Natural killer cell (primary cell): ENCODE measurements at regions not wholly inside any gene's neighbourhood (a gene's known extent, or its start where the extent isn't known, plus 50 kb on each side); places are given as distances from the start of the nearest gene placed in this dataset.

Experiments used
- ATAC-seq, 3 donors: fragments of 150-1000 bp in 2 of 3; fragments of 200-7000 bp in 1 of 3; cut with Tn5 transposase; 1 replicate in 1 of 3; 2 replicates in 2 of 3; pipeline ENCODE4 v1.10.0; 2021; ENCODE audit warnings: mild to moderate bottlenecking in 2 of 3, moderate library complexity in 2 of 3
- DNase-seq, 2 donors: peaks; one replicate each; pipeline versions ENCODE4 v3.0.0 to v3.0.0-alpha.2; 2013 to 2021; ENCODE audit warnings: mixed read lengths in 1 of 2
- H3K27ac ChIP-seq: one replicate; pipeline ENCODE4 v1.5.1; 2013; ENCODE audit warnings: mild to moderate bottlenecking, low read length
- H3K27me3 ChIP-seq: one replicate; pipeline ENCODE4 v1.6.1; 2013; ENCODE audit warnings: low read length; ENCODE audit not compliant: control insufficient read depth, insufficient read depth
- H3K36me3 ChIP-seq: one replicate; pipeline ENCODE4 v1.6.1; 2013; ENCODE audit warnings: low read length; ENCODE audit not compliant: control insufficient read depth, insufficient read depth
- H3K4me1 ChIP-seq: one replicate; pipeline ENCODE4 v1.6.1; 2013; ENCODE audit warnings: low read length; ENCODE audit not compliant: control insufficient read depth, insufficient read depth
- H3K4me3 ChIP-seq: one replicate; pipeline ENCODE4 v1.5.1; 2013; ENCODE audit warnings: low read length
- H3K9me3 ChIP-seq: one replicate; pipeline ENCODE4 v1.6.1; 2013; ENCODE audit warnings: low read length; ENCODE audit not compliant: control insufficient read depth, insufficient read depth
- H3K27ac Mint-ChIP-seq, 2 donors: one replicate each; pipeline ENCODE4 v1.8.0; 2022; ENCODE audit warnings: mild to moderate bottlenecking in 2 of 2, mixed read lengths in 2 of 2, moderate library complexity in 1 of 2
- H3K27me3 Mint-ChIP-seq, 2 donors: one replicate each; pipeline ENCODE4 v1.8.0; 2022; ENCODE audit warnings: low read depth in 2 of 2, mixed read lengths in 2 of 2
- H3K36me3 Mint-ChIP-seq: one replicate; pipeline ENCODE4 v1.8.0; 2022; ENCODE audit warnings: mixed read lengths
- H3K4me1 Mint-ChIP-seq, 2 donors: one replicate each; pipeline ENCODE4 v1.8.0; 2022; ENCODE audit warnings: mixed read lengths in 2 of 2
- H3K4me3 Mint-ChIP-seq: one replicate; pipeline ENCODE4 v1.8.0; 2022; ENCODE audit warnings: mild to moderate bottlenecking, moderate library complexity, mixed read lengths
- H3K9me3 Mint-ChIP-seq, 2 donors: one replicate each; pipeline ENCODE4 v1.8.0; 2022; ENCODE audit warnings: mixed read lengths in 2 of 2
- WGBS: methylation state at CpG from one replicate; pipeline ENCODE4 v1.1.7; 2013; ENCODE audit warnings: missing lambda C conversion rate; ENCODE audit not compliant: insufficient coverage; 5-methylcytosine and 5-hydroxymethylcytosine counted together
- intact Hi-C: fragments of 100-400 bp; cut with micrococcal nuclease; formaldehyde crosslinking; loops from one replicate; pipeline ENCODE4 v1.14.2; 2022
- TF ChIP-seq, protein P1 (sequence below): fragments of 200-600 bp; IDR thresholded peaks from one replicate; pipeline ENCODE4 v1.8.0; 2022; ENCODE audit warnings: antibody characterized with exemption

DNA sequence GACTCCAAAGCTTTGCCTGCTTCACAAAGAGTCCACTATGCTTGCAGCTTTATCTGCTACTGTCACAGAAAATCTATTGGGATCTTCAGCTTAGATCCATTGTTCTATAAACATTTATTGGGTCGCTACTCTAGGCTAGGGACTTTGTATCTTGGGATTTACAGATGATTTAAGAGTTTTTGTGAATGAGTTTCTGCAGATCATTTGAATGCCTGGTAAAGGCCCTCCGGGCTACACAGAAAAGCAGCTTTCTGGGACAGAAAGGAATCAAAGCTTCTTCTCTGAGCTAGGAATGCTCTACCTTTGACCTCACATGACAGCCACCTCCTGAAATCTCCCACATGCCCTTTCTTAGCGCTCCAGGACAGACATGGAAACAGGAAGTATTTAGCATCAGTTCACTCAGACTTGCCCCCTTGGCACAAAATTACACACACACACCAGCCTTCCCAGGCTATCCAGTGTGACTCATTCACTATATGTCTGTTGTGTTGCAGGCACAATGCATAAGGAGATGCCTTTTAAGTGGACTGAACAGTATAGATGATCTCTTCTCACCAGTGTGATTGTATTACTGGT, 492.4 kb downstream of the DACH1 start:
- TF ChIP-seq, protein P1, sequence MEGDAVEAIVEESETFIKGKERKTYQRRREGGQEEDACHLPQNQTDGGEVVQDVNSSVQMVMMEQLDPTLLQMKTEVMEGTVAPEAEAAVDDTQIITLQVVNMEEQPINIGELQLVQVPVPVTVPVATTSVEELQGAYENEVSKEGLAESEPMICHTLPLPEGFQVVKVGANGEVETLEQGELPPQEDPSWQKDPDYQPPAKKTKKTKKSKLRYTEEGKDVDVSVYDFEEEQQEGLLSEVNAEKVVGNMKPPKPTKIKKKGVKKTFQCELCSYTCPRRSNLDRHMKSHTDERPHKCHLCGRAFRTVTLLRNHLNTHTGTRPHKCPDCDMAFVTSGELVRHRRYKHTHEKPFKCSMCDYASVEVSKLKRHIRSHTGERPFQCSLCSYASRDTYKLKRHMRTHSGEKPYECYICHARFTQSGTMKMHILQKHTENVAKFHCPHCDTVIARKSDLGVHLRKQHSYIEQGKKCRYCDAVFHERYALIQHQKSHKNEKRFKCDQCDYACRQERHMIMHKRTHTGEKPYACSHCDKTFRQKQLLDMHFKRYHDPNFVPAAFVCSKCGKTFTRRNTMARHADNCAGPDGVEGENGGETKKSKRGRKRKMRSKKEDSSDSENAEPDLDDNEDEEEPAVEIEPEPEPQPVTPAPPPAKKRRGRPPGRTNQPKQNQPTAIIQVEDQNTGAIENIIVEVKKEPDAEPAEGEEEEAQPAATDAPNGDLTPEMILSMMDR, result no peak
- H3K9me3 Mint-ChIP-seq, result peaks cover 5 to 6% of the 10 kb centered on the region in 2 donors
- 89% methylated on average over 3 of the region's 3 CpGs for WGBS
- Histone ChIP-seq H3K27ac (no peak overlapping the region), H3K4me1 (no peaks in the 10 kb centered on the region), H3K9me3 (no peaks in the 10 kb centered on the region), H3K27me3 (no peaks in the 10 kb centered on the region), H3K4me3 (no peak overlapping the region), H3K36me3 (no peaks in the 10 kb centered on the region)
- intact Hi-C loops, result no loop called here
- DNase-seq, result no peak
- ATAC-seq, result no peak
- H3K36me3 Mint-ChIP-seq, result no peaks in the 10 kb centered on the region
- H3K4me1 Mint-ChIP-seq, result no peaks in the 10 kb centered on the region
- no peaks in the 10 kb centered on the region for H3K27me3 Mint-ChIP-seq
- no peak overlapping the region for H3K27ac Mint-ChIP-seq
- H3K4me3 Mint-ChIP-seq, result no peak overlapping the region

DNA sequence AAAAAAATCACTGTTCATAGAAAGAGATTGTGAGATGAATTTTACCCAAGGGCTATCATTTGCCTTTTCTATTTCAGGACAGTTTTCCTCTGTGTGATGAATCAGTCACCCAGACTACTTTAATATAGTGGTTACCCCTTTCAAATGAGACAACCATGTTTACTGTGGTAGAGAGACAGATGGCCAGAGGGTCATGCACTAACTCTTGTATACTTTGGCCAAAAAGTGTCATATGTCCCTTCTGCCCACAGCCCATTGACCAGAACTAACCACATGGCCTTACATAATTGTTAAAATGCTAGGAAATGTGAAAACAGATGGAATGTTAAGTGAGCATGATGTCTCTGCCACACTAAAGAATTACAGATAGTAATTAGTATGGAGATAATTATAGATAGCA, 498.7 kb downstream of the DACH1 start:
- TF ChIP-seq, protein P1, result no peak
- H3K9me3 ChIP-seq, result no peaks in the 10 kb centered on the region
- Mint-ChIP-seq H3K4me1 (no peaks in the 10 kb centered on the region), H3K9me3 (peaks cover 9 to 10% of the 10 kb centered on the region in 2 donors), H3K27ac (no peak overlapping the region), H3K27me3 (no peaks in the 10 kb centered on the region), H3K36me3 (no peaks in the 10 kb centered on the region), H3K4me3 (no peak overlapping the region)
- no peak for DNase-seq
- H3K4me3 ChIP-seq, result no peak overlapping the region
- ATAC-seq, result no peak
- intact Hi-C loops, result no loop called here
- no peak overlapping the region for H3K27ac ChIP-seq
- no peaks in the 10 kb centered on the region for H3K27me3 ChIP-seq
- H3K4me1 ChIP-seq, result no peaks in the 10 kb centered on the region
- H3K36me3 ChIP-seq, result no peaks in the 10 kb centered on the region

DNA sequence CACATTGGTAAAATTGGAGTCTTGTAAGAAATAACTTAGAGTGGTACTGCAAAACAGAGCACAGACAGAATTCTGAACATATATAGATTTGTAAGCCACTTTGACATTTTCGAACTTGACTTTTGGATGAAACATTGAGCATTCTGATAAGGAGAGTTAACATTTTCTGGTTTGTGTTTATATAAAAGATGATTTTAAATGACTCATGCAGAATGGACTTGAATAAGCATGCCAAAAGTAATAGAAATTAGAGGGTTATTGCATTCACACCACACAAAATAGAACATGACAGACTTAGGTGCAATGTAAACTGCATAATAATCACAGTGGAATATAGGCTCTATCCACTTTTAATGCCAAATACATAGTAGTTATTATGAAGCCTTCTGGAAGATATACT, 507.0 kb downstream of the DACH1 start:
- Mint-ChIP-seq H3K4me1 (no peaks in the 10 kb centered on the region), H3K4me3 (no peak overlapping the region), H3K36me3 (no peaks in the 10 kb centered on the region), H3K9me3 (peaks cover 11 to 13% of the 10 kb centered on the region in 2 donors), H3K27me3 (no peaks in the 10 kb centered on the region), H3K27ac (no peak overlapping the region)
- no peaks in the 10 kb centered on the region for H3K4me1 ChIP-seq
- H3K27me3 ChIP-seq, result no peaks in the 10 kb centered on the region
- H3K27ac ChIP-seq, result no peak overlapping the region
- ATAC-seq, result no peak
- intact Hi-C loops, result no loop called here
- H3K4me3 ChIP-seq, result no peak overlapping the region
- TF ChIP-seq, protein P1, result no peak
- DNase-seq, result no peak
- no peaks in the 10 kb centered on the region for H3K36me3 ChIP-seq
- 50% methylated on average over 1 of the region's 1 CpG for WGBS
- H3K9me3 ChIP-seq, result no peaks in the 10 kb centered on the region

DNA sequence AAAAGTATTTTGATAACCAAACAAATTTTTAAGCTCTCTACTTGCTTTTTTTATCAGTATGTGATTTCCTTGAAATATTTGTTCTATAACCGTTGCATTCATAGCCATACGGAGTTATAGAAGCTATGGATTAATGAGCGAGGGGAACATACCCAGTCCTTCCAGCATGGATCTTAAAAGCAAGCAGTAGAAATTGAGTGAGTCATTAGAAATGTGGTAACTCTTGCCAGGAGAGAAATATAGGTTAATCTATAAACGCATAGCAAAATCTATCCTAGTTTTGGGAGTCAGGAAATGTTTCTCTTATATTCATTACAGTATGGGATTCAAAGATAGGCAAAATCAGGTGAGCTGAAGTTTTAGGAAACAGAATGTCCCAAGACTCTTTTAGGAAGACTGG, 507.4 kb downstream of the DACH1 start:
- Histone ChIP-seq H3K36me3 (no peaks in the 10 kb centered on the region), H3K27ac (no peak overlapping the region), H3K4me3 (no peak overlapping the region), H3K9me3 (no peaks in the 10 kb centered on the region), H3K27me3 (no peaks in the 10 kb centered on the region), H3K4me1 (no peaks in the 10 kb centered on the region)
- Mint-ChIP-seq H3K27me3 (no peaks in the 10 kb centered on the region), H3K36me3 (no peaks in the 10 kb centered on the region), H3K9me3 (peaks cover 10 to 11% of the 10 kb centered on the region in 2 donors), H3K4me1 (no peaks in the 10 kb centered on the region), H3K27ac (no peak overlapping the region), H3K4me3 (no peak overlapping the region)
- DNase-seq (no peak), ATAC-seq (no peak)
- 96% methylated on average over 3 of the region's 4 CpGs for whole genome bisulfite sequencing
- TF ChIP-seq, protein P1, result no peak
- intact Hi-C loops, result no loop called here
